Stimulated activated naive B cell treated with anti-CD40 and anti-IgM and Interleukin-4, amounts not matched to agents 10 μg/mL and 1 μg/mL and 100 μg/mL, for 72 hours (primary cell): ENCODE measurements at regions not wholly inside any gene's neighbourhood (a gene's known extent, or its start where the extent isn't known, plus 50 kb on each side); places are given as distances from the start of the nearest gene placed in this dataset.

Source experiments
- ATAC-seq, 2 donors: fragments of 150-1000 bp; cut with Tn5 transposase; replicated peaks; 2 replicates each; pipeline ENCODE4 v1.10.0; 2021; ENCODE audit warnings: moderate library complexity in 1 of 2
- DNase-seq: peaks from one replicate; pipeline ENCODE4 v3.0.0; 2021
- H3K27ac Mint-ChIP-seq: one replicate; pipeline ENCODE4 v1.8.0; 2022; ENCODE audit warnings: mild to moderate bottlenecking, mixed read lengths
- H3K27me3 Mint-ChIP-seq, 2 donors: one replicate each; pipeline ENCODE4 v1.8.0; 2022; ENCODE audit warnings: mixed read lengths in 2 of 2
- H3K36me3 Mint-ChIP-seq, 2 donors: one replicate each; pipeline ENCODE4 v1.8.0; 2022; ENCODE audit warnings: mixed read lengths in 2 of 2, mild to moderate bottlenecking in 1 of 2
- H3K4me1 Mint-ChIP-seq, 2 donors: one replicate each; pipeline ENCODE4 v1.8.0; 2022; ENCODE audit warnings: mixed read lengths in 2 of 2, mild to moderate bottlenecking in 1 of 2
- H3K4me3 Mint-ChIP-seq, 2 donors: one replicate each; pipeline ENCODE4 v1.8.0; 2022; ENCODE audit warnings: mild to moderate bottlenecking in 2 of 2, mixed read lengths in 2 of 2, moderate library complexity in 1 of 2
- H3K9me3 Mint-ChIP-seq, 2 donors: one replicate each; pipeline ENCODE4 v1.8.0; 2022; ENCODE audit warnings: mixed read lengths in 2 of 2, mild to moderate bottlenecking in 1 of 2

GRCh38 chr5:2271316-2271715 is 388.6 kb upstream of the IRX4 start:
- H3K4me3 Mint-ChIP-seq, result no peak overlapping the region
- DNase-seq (no peak), ATAC-seq (no peak)
- H3K9me3 Mint-ChIP-seq, result peaks cover 0 to 9% of the 10 kb centered on the region in 2 donors
- H3K27me3 Mint-ChIP-seq, result peaks cover 5 to 6% of the 10 kb centered on the region in 2 donors
- no peaks in the 10 kb centered on the region for H3K36me3 Mint-ChIP-seq
- no peak overlapping the region for H3K27ac Mint-ChIP-seq
- H3K4me1 Mint-ChIP-seq, result no peaks in the 10 kb centered on the region

GRCh38 chr5:2270467-2270866 is 387.7 kb upstream of the IRX4 start:
- peaks cover 5 to 6% of the 10 kb centered on the region in 2 donors for H3K27me3 Mint-ChIP-seq
- no peaks in the 10 kb centered on the region for H3K4me1 Mint-ChIP-seq
- ATAC-seq (no peak), DNase-seq (no peak)
- no peaks in the 10 kb centered on the region for H3K36me3 Mint-ChIP-seq
- H3K9me3 Mint-ChIP-seq, result peaks cover 0 to 9% of the 10 kb centered on the region in 2 donors
- H3K4me3 Mint-ChIP-seq, result no peak overlapping the region
- H3K27ac Mint-ChIP-seq, result no peak overlapping the region

- no peaks in the 10 kb centered on the region for H3K36me3 Mint-ChIP-seq
- peaks cover 5 to 6% of the 10 kb centered on the region in 2 donors for H3K27me3 Mint-ChIP-seq
- H3K9me3 Mint-ChIP-seq, result peaks cover 0 to 9% of the 10 kb centered on the region in 2 donors
- DNase-seq (no peak), ATAC-seq (no peak)
- no peak overlapping the region for H3K27ac Mint-ChIP-seq
- H3K4me3 Mint-ChIP-seq, result no peak overlapping the region
- H3K4me1 Mint-ChIP-seq, result no peaks in the 10 kb centered on the region
These were observed 386.9 kb upstream of the IRX4 start for GRCh38 chr5:2269656-2270055.

- Mint-ChIP-seq H3K4me1 (no peaks in the 10 kb centered on the region), H3K27ac (no peak overlapping the region), H3K27me3 (peaks cover 0 to 6% of the 10 kb centered on the region in 2 donors), H3K36me3 (no peaks in the 10 kb centered on the region), H3K4me3 (no peak overlapping the region), H3K9me3 (peaks cover 0 to 9% of the 10 kb centered on the region in 2 donors)
- ATAC-seq (no peak), DNase-seq (no peak)
These were observed 385.3 kb upstream of the IRX4 start for GRCh38 chr5:2267991-2268390.

- H3K4me3 Mint-ChIP-seq, result no peak overlapping the region
- peaks cover 0 to 7% of the 10 kb centered on the region in 2 donors for H3K9me3 Mint-ChIP-seq
- H3K4me1 Mint-ChIP-seq, result no peaks in the 10 kb centered on the region
- no peak for DNase-seq
- ATAC-seq, result no peak
- peaks cover 0 to 6% of the 10 kb centered on the region in 2 donors for H3K27me3 Mint-ChIP-seq
- H3K27ac Mint-ChIP-seq, result no peak overlapping the region
- no peaks in the 10 kb centered on the region for H3K36me3 Mint-ChIP-seq
These were observed 384.0 kb upstream of the IRX4 start for GRCh38 chr5:2266641-2267240.

- no peak for ATAC-seq
- peaks cover 0 to 7% of the 10 kb centered on the region in 2 donors for H3K9me3 Mint-ChIP-seq
- no peak for DNase-seq
- H3K27ac Mint-ChIP-seq, result no peak overlapping the region
- H3K4me3 Mint-ChIP-seq, result no peak overlapping the region
- H3K36me3 Mint-ChIP-seq, result no peaks in the 10 kb centered on the region
- no peaks in the 10 kb centered on the region for H3K4me1 Mint-ChIP-seq
- H3K27me3 Mint-ChIP-seq, result peaks cover 0 to 6% of the 10 kb centered on the region in 2 donors
These were observed 382.6 kb upstream of the IRX4 start for GRCh38 chr5:2265341-2265740.

GRCh38 chr5:2263763-2264162 is 381.0 kb upstream of the IRX4 start:
- Mint-ChIP-seq H3K9me3 (peaks cover 0 to 4% of the 10 kb centered on the region in 2 donors), H3K4me3 (no peak overlapping the region), H3K4me1 (no peaks in the 10 kb centered on the region), H3K27ac (no peak overlapping the region), H3K36me3 (no peaks in the 10 kb centered on the region), H3K27me3 (no peaks in the 10 kb centered on the region)
- no peak for ATAC-seq
- DNase-seq, result no peak

- H3K27ac Mint-ChIP-seq, result no peak overlapping the region
- no peak for ATAC-seq
- DNase-seq, result no peak
- H3K9me3 Mint-ChIP-seq, result no peaks in the 10 kb centered on the region
- no peaks in the 10 kb centered on the region for H3K27me3 Mint-ChIP-seq
- no peak overlapping the region for H3K4me3 Mint-ChIP-seq
- H3K36me3 Mint-ChIP-seq, result no peaks in the 10 kb centered on the region
- H3K4me1 Mint-ChIP-seq, result no peaks in the 10 kb centered on the region
These were observed 379.9 kb upstream of the IRX4 start for GRCh38 chr5:2262620-2263019.

- Mint-ChIP-seq H3K4me3 (no peak overlapping the region), H3K27me3 (no peaks in the 10 kb centered on the region), H3K9me3 (peaks cover under 1 to 2% of the 10 kb centered on the region in 2 donors), H3K4me1 (no peaks in the 10 kb centered on the region), H3K27ac (no peak overlapping the region), H3K36me3 (no peaks in the 10 kb centered on the region)
- DNase-seq (no peak), ATAC-seq (no peak)
These were observed 378.4 kb upstream of the IRX4 start for GRCh38 chr5:2261004-2261703.

GRCh38 chr5:2260211-2261003 is 377.7 kb upstream of the IRX4 start:
- Mint-ChIP-seq H3K27ac (no peak overlapping the region), H3K9me3 (peaks cover 6 to 8% of the 10 kb centered on the region in 2 donors), H3K36me3 (no peaks in the 10 kb centered on the region), H3K4me3 (no peak overlapping the region), H3K27me3 (no peaks in the 10 kb centered on the region), H3K4me1 (no peaks in the 10 kb centered on the region)
- no peak for DNase-seq
- no peak for ATAC-seq

- H3K36me3 Mint-ChIP-seq, result no peaks in the 10 kb centered on the region
- DNase-seq (no peak), ATAC-seq (no peak)
- H3K27me3 Mint-ChIP-seq, result no peaks in the 10 kb centered on the region
- no peak overlapping the region for H3K27ac Mint-ChIP-seq
- no peak overlapping the region for H3K4me3 Mint-ChIP-seq
- H3K4me1 Mint-ChIP-seq, result no peaks in the 10 kb centered on the region
- peaks cover 6 to 8% of the 10 kb centered on the region in 2 donors for H3K9me3 Mint-ChIP-seq
These were observed 376.9 kb upstream of the IRX4 start for GRCh38 chr5:2259494-2260107.

- H3K27me3 Mint-ChIP-seq, result no peaks in the 10 kb centered on the region
- no peak overlapping the region for H3K27ac Mint-ChIP-seq
- H3K36me3 Mint-ChIP-seq, result no peaks in the 10 kb centered on the region
- ATAC-seq (no peak), DNase-seq (no peak)
- no peak overlapping the region for H3K4me3 Mint-ChIP-seq
- no peaks in the 10 kb centered on the region for H3K4me1 Mint-ChIP-seq
- H3K9me3 Mint-ChIP-seq, result peaks cover 8 to 9% of the 10 kb centered on the region in 2 donors
These were observed 376.1 kb upstream of the IRX4 start for GRCh38 chr5:2258861-2259260.

- ATAC-seq (no peak), DNase-seq (no peak)
- Mint-ChIP-seq H3K36me3 (no peaks in the 10 kb centered on the region), H3K9me3 (peaks cover 8 to 9% of the 10 kb centered on the region in 2 donors), H3K27me3 (no peaks in the 10 kb centered on the region), H3K4me3 (no peak overlapping the region), H3K27ac (no peak overlapping the region), H3K4me1 (no peaks in the 10 kb centered on the region)
These were observed 374.9 kb upstream of the IRX4 start for GRCh38 chr5:2257326-2258244.
